GM18907 (cell line): ENCODE measurements at regions not wholly inside any gene's neighbourhood (a gene's known extent, or its start where the extent isn't known, plus 50 kb on each side); places are given as distances from the start of the nearest gene placed in this dataset.
"Not testable (repeated sequence)": the region's sequence is repeated elsewhere in the genome, so short reads cannot be mapped to it uniquely, and the experiment has no call there.

Experiments
- ATAC-seq: cut with Tn5 transposase; IDR thresholded peaks from one replicate; pipeline ENCODE4 v1.9.1; 2021; ENCODE audit warnings: mild to moderate bottlenecking, moderate library complexity; ENCODE audit not compliant: unreplicated experiment

DNA sequence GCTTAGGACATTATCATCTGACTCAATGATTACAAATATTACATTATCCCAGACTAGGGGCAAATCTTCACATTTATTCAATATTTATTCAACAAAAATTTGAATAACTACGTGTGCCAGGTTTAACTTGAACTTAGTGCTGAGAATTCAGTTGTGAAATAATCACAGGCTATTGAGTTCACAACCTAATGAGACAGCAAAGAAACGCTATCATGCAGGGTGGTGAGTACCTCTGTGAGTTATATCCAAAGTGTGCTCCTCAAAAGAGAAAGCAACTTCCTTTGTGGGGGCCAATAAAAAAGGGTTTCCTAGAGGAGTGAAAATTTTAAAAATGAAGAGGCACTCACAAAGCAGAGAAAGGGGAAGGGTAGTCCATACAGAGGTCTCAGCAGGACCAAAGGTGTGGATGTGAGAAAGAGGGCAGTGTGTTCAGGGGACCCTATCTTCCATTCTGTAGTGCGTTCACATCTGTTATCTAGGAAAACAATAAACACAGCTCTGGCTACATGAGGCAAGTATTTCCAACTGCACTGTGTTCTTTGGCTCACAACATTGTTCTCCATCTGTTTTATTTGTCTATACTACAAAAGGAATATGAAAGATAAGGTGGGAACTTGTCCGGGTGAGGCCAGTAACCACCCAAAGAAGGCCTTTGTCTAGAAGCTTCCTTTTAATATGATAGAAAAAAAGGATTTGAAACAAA lies 155.4 kb upstream of the MARCKS start:
- no peak for ATAC-seq

GRCh38 chr6:113707194-113707593 lies 150.0 kb upstream of the MARCKS start:
- no peak for ATAC-seq

- ATAC-seq: no peak
These were observed 147.1 kb upstream of the MARCKS start for GRCh38 chr6:113709936-113710509.

GRCh38 chr6:113713665-113714064 lies 143.5 kb upstream of the MARCKS start:
- no peak for ATAC-seq

DNA sequence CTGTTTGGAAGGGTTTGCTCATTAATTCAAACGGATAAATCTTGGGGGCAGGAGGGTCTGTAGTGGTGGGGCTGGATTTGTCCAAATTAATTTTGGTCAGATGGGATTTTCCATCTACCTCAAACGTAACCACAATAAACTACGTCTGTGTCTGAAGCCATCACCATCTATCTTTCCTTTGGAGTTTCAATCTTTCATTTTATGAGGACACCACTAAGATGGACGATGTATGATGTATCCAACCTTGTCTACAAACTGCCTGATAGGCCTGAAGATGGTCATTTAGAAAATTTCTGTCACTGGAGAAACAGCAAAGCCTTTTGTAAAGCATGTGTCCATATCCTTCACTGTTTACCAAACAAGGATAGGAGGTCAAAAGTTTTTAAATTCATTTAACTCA lies 138.6 kb upstream of the MARCKS start:
- ATAC-seq: no peak

GRCh38 chr6:113719064-113719463 lies 138.1 kb upstream of the MARCKS start:
- no peak for ATAC-seq

GRCh38 chr6:113719545-113719944 lies 137.6 kb upstream of the MARCKS start:
- no peak for ATAC-seq

- ATAC-seq: no peak
These were observed 134.0 kb upstream of the MARCKS start for GRCh38 chr6:113723182-113723581.

DNA sequence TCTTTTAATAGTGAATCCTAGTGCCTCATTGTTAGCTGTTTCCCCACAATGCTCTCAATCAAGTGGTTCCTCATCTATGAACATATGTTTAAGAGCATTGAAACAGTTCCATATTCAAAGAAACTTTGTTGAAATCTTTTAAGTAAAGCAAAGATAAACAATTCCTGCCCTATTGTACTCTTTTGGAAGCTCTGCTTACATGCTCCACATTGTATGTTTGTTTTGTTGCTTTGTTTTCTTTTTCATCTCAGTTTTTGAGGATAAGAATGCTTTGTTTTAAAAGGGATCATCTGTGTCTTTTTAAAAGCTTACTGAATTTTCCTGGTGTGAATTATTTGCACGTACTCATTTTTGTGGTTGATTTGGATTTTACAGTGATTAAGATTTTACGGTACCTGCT lies 132.2 kb upstream of the MARCKS start:
- not testable (repeated sequence) for ATAC-seq

DNA sequence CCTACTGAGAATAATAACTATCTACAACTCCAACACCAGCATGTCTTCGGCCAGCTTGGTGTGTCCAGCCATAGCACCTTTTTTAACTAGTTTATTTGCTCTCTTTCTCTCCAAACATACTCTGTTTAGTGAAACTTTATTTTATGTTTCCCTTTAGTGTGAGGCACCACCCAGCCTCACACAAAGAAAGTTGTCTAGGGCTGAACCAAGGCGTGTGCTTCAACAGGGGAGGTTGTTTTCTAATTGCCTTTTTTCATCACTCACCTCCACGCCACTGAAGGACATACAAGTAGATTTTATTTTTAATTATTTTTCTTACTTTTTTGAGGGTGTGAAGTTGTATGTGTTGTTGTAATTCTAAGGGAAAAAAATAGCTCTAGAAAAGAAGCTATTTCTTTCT lies 125.6 kb upstream of the MARCKS start:
- ATAC-seq: no peak

GRCh38 chr6:113732384-113732966 lies 124.7 kb upstream of the MARCKS start:
- ATAC-seq: no peak

- ATAC-seq: no peak
These were observed 123.8 kb upstream of the MARCKS start for GRCh38 chr6:113733381-113733780.

DNA sequence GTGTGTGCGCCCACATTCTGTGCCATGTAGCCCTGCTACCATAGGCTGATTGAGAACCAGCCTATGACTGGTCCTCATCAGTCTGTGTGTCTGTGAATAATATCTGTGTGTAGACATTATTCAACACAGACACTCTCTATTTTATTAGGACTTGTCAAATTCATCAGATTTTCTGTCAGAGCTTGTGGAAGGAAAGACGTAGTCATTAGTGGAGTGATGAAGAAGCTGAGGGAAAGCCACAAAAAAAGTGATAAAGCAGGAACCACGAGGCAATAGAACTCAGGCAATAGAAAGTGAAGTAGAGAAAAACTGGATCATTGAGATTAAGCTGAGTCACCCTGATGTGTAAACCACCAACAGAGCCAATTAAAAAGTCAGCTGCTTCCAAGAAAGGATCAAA lies 122.2 kb upstream of the MARCKS start:
- ATAC-seq: no peak

DNA sequence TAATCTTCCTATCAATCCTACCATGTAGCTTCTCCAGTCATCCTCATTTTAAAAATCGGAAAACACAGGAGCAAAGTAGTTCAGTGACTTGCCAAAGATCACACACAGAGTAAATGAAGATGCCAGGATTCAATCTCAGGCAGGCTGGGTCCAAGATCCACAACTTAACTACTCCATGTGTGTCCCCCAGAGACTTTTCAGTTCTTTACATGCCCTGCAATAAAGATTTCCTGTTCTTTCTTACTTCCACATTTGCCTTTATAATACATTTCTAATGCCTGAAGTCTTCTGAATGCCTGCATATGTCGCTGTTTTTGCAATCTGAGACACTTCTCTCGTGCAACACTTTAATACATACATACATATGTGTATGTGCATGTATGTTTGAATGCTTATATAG lies 121.7 kb upstream of the MARCKS start:
- ATAC-seq: no peak

- ATAC-seq: no peak
These were observed 120.2 kb upstream of the MARCKS start for GRCh38 chr6:113736978-113737377.

- no peak for ATAC-seq
These were observed 118.0 kb upstream of the MARCKS start for GRCh38 chr6:113739041-113739655.

- ATAC-seq: no peak
These were observed 115.5 kb upstream of the MARCKS start for GRCh38 chr6:113741651-113742050.

- no peak for ATAC-seq
These were observed 114.8 kb upstream of the MARCKS start for GRCh38 chr6:113742342-113742741.

DNA sequence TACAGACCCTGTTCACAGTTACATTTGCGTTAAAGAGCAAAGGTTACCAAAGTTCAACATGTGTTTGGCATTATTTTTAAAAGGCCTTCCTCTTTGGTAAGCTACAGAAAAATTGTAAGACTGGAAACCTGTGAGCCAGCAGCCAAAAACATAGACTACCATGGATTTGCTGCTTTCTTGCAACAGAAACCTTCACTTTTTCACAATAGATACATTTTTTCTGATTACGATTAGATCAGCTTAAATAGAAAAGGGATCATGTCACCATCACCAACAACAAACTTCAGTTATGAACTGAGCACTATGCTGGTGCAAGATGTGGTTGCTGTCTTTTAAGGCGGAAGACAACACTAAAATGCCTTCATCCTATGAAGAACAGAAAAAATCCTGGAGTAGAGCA lies 112.3 kb upstream of the MARCKS start:
- no peak for ATAC-seq

DNA sequence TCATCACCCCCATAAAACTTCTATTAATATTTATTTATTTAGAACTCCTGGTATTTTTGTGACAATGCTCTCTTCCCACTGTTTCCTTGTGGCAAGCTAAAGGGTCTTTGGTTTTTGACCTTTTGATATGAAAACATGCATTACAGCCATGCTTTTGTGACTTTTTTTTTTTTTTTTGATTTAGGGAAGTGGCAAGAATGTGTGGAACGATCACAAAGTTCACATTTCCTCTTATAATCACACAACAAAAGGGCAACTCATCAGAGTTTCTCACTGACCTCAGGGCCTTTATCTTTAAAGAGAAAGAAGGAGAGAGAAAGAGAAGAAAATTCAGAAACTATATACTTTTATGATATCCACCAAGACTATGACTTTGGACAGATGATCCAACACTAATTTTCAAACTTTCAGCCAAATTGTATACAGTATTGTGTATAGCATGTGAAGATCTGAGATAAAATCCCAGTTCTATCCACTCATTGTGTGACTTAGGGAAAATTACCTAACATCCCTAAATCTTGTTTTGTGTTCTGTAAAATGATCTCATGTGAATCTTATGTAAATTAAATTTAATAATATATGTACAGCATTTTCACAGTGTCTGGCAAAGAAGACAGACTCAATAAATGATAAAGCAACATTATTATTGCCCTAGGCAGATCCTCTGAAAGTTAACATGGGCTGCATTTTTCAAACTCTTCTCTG lies 106.8 kb upstream of the MARCKS start:
- no peak for ATAC-seq

- ATAC-seq: no peak
These were observed 102.9 kb upstream of the MARCKS start for GRCh38 chr6:113754291-113754690.
